ENCODE measurements at regions not wholly inside any gene's neighbourhood (a gene's known extent, or its start where the extent isn't known, plus 50 kb on each side); places are given as distances from the start of the nearest gene placed in this dataset.

DNA sequence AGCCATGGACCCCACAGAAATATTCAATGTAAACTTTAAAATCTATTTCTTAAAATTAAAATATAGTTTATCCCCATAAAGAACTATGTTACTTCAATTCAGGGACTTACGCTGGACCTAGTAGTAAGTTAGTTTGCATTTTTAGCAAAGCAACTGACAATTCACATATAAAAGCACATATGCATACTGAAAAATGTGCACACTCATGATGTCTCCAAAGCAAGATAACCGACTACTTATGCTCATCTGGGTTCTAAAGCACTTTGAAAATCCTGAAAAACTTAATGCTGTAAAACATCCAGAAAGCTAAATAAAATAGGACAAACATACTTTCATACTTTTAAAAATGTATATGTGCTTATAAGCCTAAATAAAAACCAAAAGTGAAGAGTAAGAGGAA is 264.4 kb upstream of the GAS1 start:
- Histone ChIP-seq H3K4me3 (no peak overlapping the region), H3K4me1 (peaks cover 0 to 7% of the 10 kb centered on the region in 2 donors), H3K9me3 (no peaks in the 10 kb centered on the region), H3K36me3 (no peaks in the 10 kb centered on the region), H3K27me3 (no peaks in the 10 kb centered on the region), H3K27ac (peak overlapping the region in 1 of 2 donors; percentile 46)
- TF ChIP-seq CTCF (IDR thresholded peaks at IDR 0.05): no peak
- no peak for TF ChIP-seq POLR2A (IDR thresholded peaks at IDR 0.05)
- intact Hi-C loops (cut with DNase I; ENCODE audit: low total_unique reads): no loop called here
- DNase-seq: no peak

GRCh38 chr9:87212605-87213021 is 265.3 kb upstream of the GAS1 start:
- no peaks in the 10 kb centered on the region for H3K36me3 ChIP-seq
- H3K27ac ChIP-seq: peak overlapping the region; percentile 46
- H3K4me3 ChIP-seq: no peak overlapping the region
- H3K4me1 ChIP-seq: peaks cover 0 to 7% of the 10 kb centered on the region in 2 donors
- intact Hi-C loops (cut with DNase I; ENCODE audit: low total_unique reads): no loop called here
- no peaks in the 10 kb centered on the region for H3K9me3 ChIP-seq
- H3K27me3 ChIP-seq: no peaks in the 10 kb centered on the region
- no peak for DNase-seq
- TF ChIP-seq CTCF (IDR thresholded peaks at IDR 0.05): no peak
- TF ChIP-seq POLR2A (IDR thresholded peaks at IDR 0.05): no peak

DNA sequence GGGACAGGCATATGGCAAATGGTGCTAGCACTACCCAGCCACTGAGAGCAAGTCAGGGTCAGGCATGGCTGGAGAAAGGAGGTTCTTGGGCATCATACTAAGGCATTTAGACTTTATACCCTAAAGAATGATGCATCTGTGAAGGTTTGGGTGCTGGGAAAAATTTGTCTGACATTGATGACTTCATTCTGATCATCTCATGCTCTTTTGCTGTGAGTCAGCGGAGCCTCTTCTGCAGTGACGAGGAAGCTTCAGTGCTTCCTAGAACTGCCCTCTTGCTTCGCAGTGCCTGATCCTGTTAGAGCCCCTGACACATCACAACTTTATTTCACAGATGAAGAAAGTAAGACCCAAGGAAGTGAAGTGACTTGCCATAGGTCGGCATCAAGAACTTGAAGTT is 266.6 kb upstream of the GAS1 start:
- H3K27ac ChIP-seq: peak overlapping the region; percentile 31 to 46
- H3K9me3 ChIP-seq: no peaks in the 10 kb centered on the region
- peaks cover 0 to 7% of the 10 kb centered on the region in 2 donors for H3K4me1 ChIP-seq
- H3K36me3 ChIP-seq: no peaks in the 10 kb centered on the region
- no peak for DNase-seq
- TF ChIP-seq CTCF (IDR thresholded peaks at IDR 0.05): no peak
- no peak for TF ChIP-seq POLR2A (IDR thresholded peaks at IDR 0.05)
- H3K4me3 ChIP-seq: no peak overlapping the region
- no peaks in the 10 kb centered on the region for H3K27me3 ChIP-seq
- intact Hi-C loops (cut with DNase I; ENCODE audit: low total_unique reads): no loop called here

- DNase-seq: no peak
- H3K4me3 ChIP-seq: no peak overlapping the region
- no peaks in the 10 kb centered on the region for H3K9me3 ChIP-seq
- no peaks in the 10 kb centered on the region for H3K27me3 ChIP-seq
- H3K36me3 ChIP-seq: no peaks in the 10 kb centered on the region
- peaks cover 0 to 7% of the 10 kb centered on the region in 2 donors for H3K4me1 ChIP-seq
- no peak for TF ChIP-seq POLR2A (IDR thresholded peaks at IDR 0.05)
- no peak for TF ChIP-seq CTCF (IDR thresholded peaks at IDR 0.05)
- intact Hi-C loops (cut with DNase I; ENCODE audit: low total_unique reads): no loop called here
- peak overlapping the region in 1 of 2 donors; percentile 31 for H3K27ac ChIP-seq
Measured at GRCh38 chr9:87214991-87215390, 267.7 kb upstream of the GAS1 start.

- DNase-seq: no peak
- intact Hi-C loops (cut with DNase I; ENCODE audit: low total_unique reads): no loop called here
- Histone ChIP-seq H3K27ac (no peak overlapping the region), H3K4me3 (no peak overlapping the region), H3K36me3 (no peaks in the 10 kb centered on the region), H3K27me3 (no peaks in the 10 kb centered on the region), H3K9me3 (no peaks in the 10 kb centered on the region), H3K4me1 (peaks cover 0 to 7% of the 10 kb centered on the region in 2 donors)
- no peak for TF ChIP-seq CTCF (IDR thresholded peaks at IDR 0.05)
- TF ChIP-seq POLR2A (IDR thresholded peaks at IDR 0.05): no peak
Measured at GRCh38 chr9:87216036-87216435, 268.7 kb upstream of the GAS1 start.
